Caco-2 (cell line): ENCODE measurements at regions not wholly inside any gene's neighbourhood (a gene's known extent, or its start where the extent isn't known, plus 50 kb on each side); places are given as distances from the start of the nearest gene placed in this dataset.

Source experiments
- BruUV-seq: library from RNA; stranded (reverse); fragments of 400-500 nt; replicated peaks from 2 replicates; lab custom pipeline; 2021; lab: Mats Ljungman, UMichigan
- CTCF ChIA-PET: fragments of 300-600 bp; sonication (Branson Sonifier 250); formaldehyde crosslinking; loops from one replicate; lab custom pipeline; 2022; ENCODE audit warnings: antibody characterized with exemption; lab: Charles Lee
- POLR2A ChIA-PET: fragments of 300-600 bp; sonication (Branson Sonifier 250); formaldehyde crosslinking; loops from one replicate; lab custom pipeline; 2022; ENCODE audit warnings: antibody characterized with exemption; lab: Charles Lee
- DNase-seq, 2 experiments: peaks; one replicate each; pipeline versions ENCODE4 v3.0.0 to v3.0.0-alpha.2; 2020 to 2022
- H3K27me3 ChIP-seq: replicated peaks from 2 replicates; pipeline ENCODE4 v1.6.0; 2011; ENCODE audit warnings: low read length; ENCODE audit not compliant: control insufficient read depth, insufficient read depth
- H3K36me3 ChIP-seq: 2 replicates; pipeline ENCODE4 v1.5.1; 2011; ENCODE audit warnings: low read length; ENCODE audit not compliant: control insufficient read depth, insufficient read depth
- H3K4me1 ChIP-seq: fragments of 250-450 bp; sonication (Bioruptor Pico); 2 replicates; pipeline ENCODE4 v1.5.1; 2020; ENCODE audit warnings: mild to moderate bottlenecking
- H3K4me3 ChIP-seq: 2 replicates; pipeline ENCODE4 v1.5.1; 2011; ENCODE audit warnings: low read depth, mild to moderate bottlenecking, control low read depth, low read length
- H3K9me3 ChIP-seq: fragments of 250-450 bp; sonication (Bioruptor Pico); 2 replicates; pipeline ENCODE4 v1.5.1; 2020; ENCODE audit warnings: mild to moderate bottlenecking, moderate library complexity
- H3K27ac Mint-ChIP-seq: one replicate; pipeline ENCODE4 v1.8.0; 2022; ENCODE audit warnings: mixed read lengths; ENCODE audit not compliant: unreplicated experiment
- H3K27me3 Mint-ChIP-seq: one replicate; pipeline ENCODE4 v1.8.0; 2022; ENCODE audit warnings: mixed read lengths; ENCODE audit not compliant: insufficient read depth, unreplicated experiment
- H3K36me3 Mint-ChIP-seq: one replicate; pipeline ENCODE4 v1.8.0; 2022; ENCODE audit warnings: mild to moderate bottlenecking, mixed read lengths; ENCODE audit not compliant: insufficient read depth, unreplicated experiment
- H3K4me1 Mint-ChIP-seq: one replicate; pipeline ENCODE4 v1.8.0; 2022; ENCODE audit warnings: low read depth, mixed read lengths; ENCODE audit not compliant: unreplicated experiment
- H3K4me3 Mint-ChIP-seq: one replicate; pipeline ENCODE4 v1.8.0; 2022; ENCODE audit warnings: mild to moderate bottlenecking, moderate library complexity, mixed read lengths; ENCODE audit not compliant: unreplicated experiment
- H3K9me3 Mint-ChIP-seq: one replicate; pipeline ENCODE4 v1.8.0; 2022; ENCODE audit warnings: mixed read lengths; ENCODE audit not compliant: unreplicated experiment
- CTCF ChIP-seq, 2 experiments: fragments of 200-600 bp in 1 of 2; IDR thresholded peaks; 1 replicate in 1 of 2; 2 replicates in 1 of 2; pipeline versions ENCODE4 v1.5.1 to v1.8.0; 2011 to 2022; ENCODE audit warnings: antibody characterized with exemption in 1 of 2, control low read depth in 1 of 2, inconsistent platforms in 1 of 2, low read depth in 1 of 2, low read length in 1 of 2, mild to moderate bottlenecking in 1 of 2, moderate library complexity in 1 of 2; ENCODE audit not compliant: insufficient read depth in 1 of 2, severe bottlenecking in 1 of 2, unreplicated experiment in 1 of 2
- intact Hi-C: fragments of 100-400 bp; cut with micrococcal nuclease; formaldehyde crosslinking; loops from one replicate; pipeline ENCODE4 v1.10.0; 2022; ENCODE audit not compliant: unreplicated experiment

GRCh38 chr16:87086575-87086974, 230.6 kb downstream of the C16orf95 start:
- peaks cover 11% of the 10 kb centered on the region for H3K9me3 Mint-ChIP-seq
- DNase-seq: no peak
- H3K27me3 Mint-ChIP-seq: peaks cover 5% of the 10 kb centered on the region
- H3K4me3 Mint-ChIP-seq: no peak overlapping the region
- no peaks in the 10 kb centered on the region for H3K4me1 Mint-ChIP-seq
- BruUV-seq: no TSS peak
- Histone ChIP-seq H3K27me3 (no peaks in the 10 kb centered on the region; the same call in 1 of the 2 replicates), H3K4me3 (no peak overlapping the region), H3K36me3 (no peaks in the 10 kb centered on the region), H3K9me3 (peaks cover 4% of the 10 kb centered on the region; the same call in 1 of the 2 replicates), H3K4me1 (no peaks in the 10 kb centered on the region)
- no peaks in the 10 kb centered on the region for H3K36me3 Mint-ChIP-seq
- intact Hi-C loops: no loop called here
- no peak overlapping the region for H3K27ac Mint-ChIP-seq
- CTCF ChIA-PET: no interaction called here
- TF ChIP-seq CTCF (IDR thresholded peaks at IDR 0.05; ENCODE audit: insufficient read depth in 1 of 2, low read depth in 1 of 2, low read length in 1 of 2, severe bottlenecking in 1 of 2, unreplicated experiment in 1 of 2): no peak
- POLR2A ChIA-PET: no interaction called here

GRCh38 chr16:87092958-87093357, 224.2 kb downstream of the C16orf95 start:
- POLR2A ChIA-PET: no interaction called here

DNA sequence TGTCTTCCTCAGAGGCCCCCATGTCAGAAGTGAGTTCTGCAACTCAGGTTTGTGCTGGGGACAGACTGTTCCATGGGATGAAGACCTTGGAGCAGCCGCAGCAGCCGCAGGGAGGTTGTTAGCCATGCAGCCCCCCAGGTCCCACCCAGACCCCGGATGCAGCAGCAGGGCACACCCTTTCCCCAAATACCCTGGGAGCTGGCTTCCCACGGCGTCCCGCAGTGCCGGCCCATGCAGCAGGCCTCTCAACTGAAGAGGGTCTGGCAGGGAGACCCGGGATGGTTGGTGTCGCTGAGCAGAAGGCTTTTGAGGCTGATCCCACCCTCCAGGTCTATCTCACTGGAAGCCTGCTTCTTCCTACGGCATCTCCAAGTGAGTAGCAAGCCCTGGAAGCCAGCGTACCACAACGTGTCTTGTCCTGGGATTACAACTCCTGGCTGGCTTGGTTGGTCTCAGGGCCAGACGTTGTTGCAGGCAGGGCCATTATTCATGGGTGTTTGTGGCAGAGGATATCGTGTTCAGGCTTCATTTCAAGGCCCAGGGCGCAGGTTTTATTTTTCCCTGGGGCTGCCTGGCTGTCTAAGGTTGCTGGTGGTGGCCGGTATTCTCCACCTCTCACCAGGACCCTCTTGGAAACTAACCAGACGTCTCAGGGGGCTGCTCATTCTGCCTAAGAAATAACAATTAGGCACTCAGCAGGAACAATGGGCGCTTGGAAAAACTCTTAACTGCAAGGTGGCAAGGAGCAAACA, 223.2 kb downstream of the C16orf95 start:
- DNase-seq: no peak
- ChIA-PET POLR2A (no interaction called here), CTCF (no interaction called here)
- no peak overlapping the region for H3K4me3 ChIP-seq
- H3K36me3 ChIP-seq: no peaks in the 10 kb centered on the region
- no TSS peak for BruUV-seq
- no peaks in the 10 kb centered on the region for H3K4me1 Mint-ChIP-seq
- no peaks in the 10 kb centered on the region for H3K27me3 ChIP-seq
- no peak overlapping the region for H3K27ac Mint-ChIP-seq
- no peak for TF ChIP-seq CTCF (IDR thresholded peaks at IDR 0.05; ENCODE audit: insufficient read depth in 1 of 2, low read depth in 1 of 2, low read length in 1 of 2, severe bottlenecking in 1 of 2, unreplicated experiment in 1 of 2)
- H3K4me1 ChIP-seq: no peaks in the 10 kb centered on the region
- H3K9me3 ChIP-seq: no peaks in the 10 kb centered on the region
- intact Hi-C loops: no loop called here
- H3K27me3 Mint-ChIP-seq: peaks cover 29% of the 10 kb centered on the region
- no peak overlapping the region for H3K4me3 Mint-ChIP-seq
- no peaks in the 10 kb centered on the region for H3K9me3 Mint-ChIP-seq
- H3K36me3 Mint-ChIP-seq: no peaks in the 10 kb centered on the region

More at GRCh38 chr16:87092958-87093357, 224.2 kb downstream of the C16orf95 start:
- Mint-ChIP-seq H3K27me3 (peaks cover 23% of the 10 kb centered on the region), H3K4me1 (no peaks in the 10 kb centered on the region), H3K9me3 (no peaks in the 10 kb centered on the region), H3K36me3 (no peaks in the 10 kb centered on the region), H3K4me3 (no peak overlapping the region), H3K27ac (no peak overlapping the region)
- Histone ChIP-seq H3K4me1 (no peaks in the 10 kb centered on the region), H3K9me3 (no peaks in the 10 kb centered on the region), H3K36me3 (no peaks in the 10 kb centered on the region), H3K4me3 (no peak overlapping the region), H3K27me3 (no peaks in the 10 kb centered on the region)
- no peak for DNase-seq
- no TSS peak for BruUV-seq
- no peak for TF ChIP-seq CTCF (IDR thresholded peaks at IDR 0.05; ENCODE audit: insufficient read depth in 1 of 2, low read depth in 1 of 2, low read length in 1 of 2, severe bottlenecking in 1 of 2, unreplicated experiment in 1 of 2)
- CTCF ChIA-PET: interaction anchor here (0.6 kb wide), 1 partner anchor 599 kb away, joined by 4 read pairs; no protein-coding TSS in a partner anchor
- intact Hi-C loops: no loop called here
